Kidney (tissue), 13 donors: ENCODE measurements at regions not wholly inside any gene's neighbourhood (a gene's known extent, or its start where the extent isn't known, plus 50 kb on each side); places are given as distances from the start of the nearest gene placed in this dataset.
A peak's percentile ranks its signal among the peaks of the same experiment; 100 is the strongest.

ENCODE experiments used
- DNase-seq, 5 donors: peaks; one replicate each; pipeline ENCODE4 v3.0.0-alpha.2; 2013 to 2020
- FAIRE-seq: peaks from 2 replicates; lab custom pipeline; 2012; peaks lifted over from hg19 to GRCh38; lab: Jason Lieb, UNC
- H3K27ac ChIP-seq, 2 donors: one replicate each; pipeline ENCODE4 v1.7.0; 2013; ENCODE audit warnings: low read depth in 2 of 2, low read length in 2 of 2, inconsistent platforms in 1 of 2
- H3K27me3 ChIP-seq: one replicate; pipeline ENCODE4 v1.7.1; 2013; ENCODE audit warnings: low read length, inconsistent platforms; ENCODE audit not compliant: control insufficient read depth, insufficient read depth
- H3K36me3 ChIP-seq, 3 donors: one replicate each; pipeline versions ENCODE4 v1.7.0 to v1.7.1; 2013; ENCODE audit warnings: low read length in 3 of 3, control low read depth in 1 of 3, inconsistent platforms in 1 of 3; ENCODE audit not compliant: insufficient read depth in 3 of 3, control insufficient read depth in 2 of 3
- H3K4me1 ChIP-seq, 3 donors: one replicate each; pipeline versions ENCODE4 v1.7.0 to v1.7.1; 2013; ENCODE audit warnings: low read length in 3 of 3, inconsistent platforms in 1 of 3, low read depth in 1 of 3; ENCODE audit not compliant: control insufficient read depth in 2 of 3, insufficient read depth in 2 of 3
- H3K4me3 ChIP-seq, 3 donors: one replicate each; pipeline versions ENCODE4 v1.7.0 to v1.8.1; 2013; ENCODE audit warnings: low read length in 3 of 3, control low read depth in 1 of 3, inconsistent platforms in 1 of 3
- H3K9ac ChIP-seq, 3 donors: one replicate each; pipeline versions ENCODE4 v1.7.0 to v1.7.1; 2013; ENCODE audit warnings: low read length in 3 of 3, control low read depth in 1 of 3, inconsistent platforms in 1 of 3
- H3K9me3 ChIP-seq, 3 donors: one replicate each; pipeline versions ENCODE4 v1.7.0 to v1.7.1; 2013; ENCODE audit warnings: low read length in 3 of 3, control low read depth in 1 of 3, inconsistent platforms in 1 of 3; ENCODE audit not compliant: control insufficient read depth in 2 of 3, insufficient read depth in 1 of 3
- intact Hi-C: fragments of 100-400 bp; cut with DNase I; formaldehyde crosslinking; loops from one replicate; pipeline ENCODE4 v1.11.1; 2022
- TF ChIP-seq, protein P1 (sequence below): IDR thresholded peaks from 3 replicates; pipeline ENCODE4 v1.5.1; 2012; ENCODE audit warnings: mild to moderate bottlenecking, moderate library complexity, borderline replicate concordance; ENCODE audit not compliant: insufficient read depth; ENCODE audit errors: extremely low read depth
- donor health status: control.
- donor health status: control.
- donor health status: control.
- donor health status: control.
- donor health status: control.
- donor health status: DM: yes; HTN: yes; CAD: no.
- donor health status: Normal renal cell carcinoma (clear cell type).

DNA sequence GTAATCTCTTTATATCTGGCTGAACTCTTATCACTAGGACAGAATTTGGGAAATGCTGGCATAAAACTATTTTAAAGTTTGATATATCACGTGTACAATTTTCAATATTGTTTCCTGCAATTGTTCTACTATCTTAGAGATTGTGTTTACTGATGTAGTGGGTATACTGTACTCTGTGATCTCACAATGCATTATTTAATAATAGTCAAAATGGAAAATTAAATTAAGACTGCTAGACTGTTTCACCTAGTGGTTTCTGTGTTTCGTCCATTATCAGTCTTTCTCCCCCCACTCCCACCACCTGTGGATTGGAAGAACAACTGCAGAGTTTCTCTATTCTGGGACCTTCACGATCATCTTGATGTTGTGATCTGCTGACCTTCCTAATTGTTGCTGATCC is 449.2 kb upstream of the SLC10A2 start:
- no peak for FAIRE-seq
- intact Hi-C loops, result no loop called here
- no peak for DNase-seq
- TF ChIP-seq, protein P1, sequence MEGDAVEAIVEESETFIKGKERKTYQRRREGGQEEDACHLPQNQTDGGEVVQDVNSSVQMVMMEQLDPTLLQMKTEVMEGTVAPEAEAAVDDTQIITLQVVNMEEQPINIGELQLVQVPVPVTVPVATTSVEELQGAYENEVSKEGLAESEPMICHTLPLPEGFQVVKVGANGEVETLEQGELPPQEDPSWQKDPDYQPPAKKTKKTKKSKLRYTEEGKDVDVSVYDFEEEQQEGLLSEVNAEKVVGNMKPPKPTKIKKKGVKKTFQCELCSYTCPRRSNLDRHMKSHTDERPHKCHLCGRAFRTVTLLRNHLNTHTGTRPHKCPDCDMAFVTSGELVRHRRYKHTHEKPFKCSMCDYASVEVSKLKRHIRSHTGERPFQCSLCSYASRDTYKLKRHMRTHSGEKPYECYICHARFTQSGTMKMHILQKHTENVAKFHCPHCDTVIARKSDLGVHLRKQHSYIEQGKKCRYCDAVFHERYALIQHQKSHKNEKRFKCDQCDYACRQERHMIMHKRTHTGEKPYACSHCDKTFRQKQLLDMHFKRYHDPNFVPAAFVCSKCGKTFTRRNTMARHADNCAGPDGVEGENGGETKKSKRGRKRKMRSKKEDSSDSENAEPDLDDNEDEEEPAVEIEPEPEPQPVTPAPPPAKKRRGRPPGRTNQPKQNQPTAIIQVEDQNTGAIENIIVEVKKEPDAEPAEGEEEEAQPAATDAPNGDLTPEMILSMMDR, result no peak
- Histone ChIP-seq H3K27me3 (no peaks in the 10 kb centered on the region), H3K9me3 (no peaks in the 10 kb centered on the region), H3K4me1 (peaks cover 0 to 4% (median 0%) of the 10 kb centered on the region in 3 donors), H3K9ac (no peak overlapping the region), H3K36me3 (no peaks in the 10 kb centered on the region), H3K4me3 (no peak overlapping the region), H3K27ac (no peak overlapping the region)

DNA sequence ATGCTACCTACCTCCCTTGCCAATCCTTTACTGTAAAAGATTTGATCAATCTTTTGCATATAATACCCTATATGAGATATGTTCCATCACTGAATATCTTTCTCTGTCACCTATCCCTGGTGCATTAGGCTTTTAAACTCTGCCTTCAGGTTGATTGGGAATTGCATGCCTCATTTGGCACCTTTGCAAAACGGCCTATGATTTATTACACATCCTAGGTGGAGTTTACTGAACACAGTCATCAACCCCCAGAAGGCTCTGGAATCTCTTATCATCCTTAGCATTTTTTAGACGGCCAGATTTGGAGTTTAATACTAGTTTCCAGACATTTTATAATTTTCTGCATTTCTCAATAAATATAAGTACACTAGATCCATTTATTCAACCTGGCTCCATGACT is 448.4 kb upstream of the SLC10A2 start:
- no peak overlapping the region for H3K9ac ChIP-seq
- H3K27ac ChIP-seq, result no peak overlapping the region
- no peak for FAIRE-seq
- H3K27me3 ChIP-seq, result no peaks in the 10 kb centered on the region
- H3K36me3 ChIP-seq, result no peaks in the 10 kb centered on the region
- intact Hi-C loops, result no loop called here
- peaks cover 0 to 4% (median 0%) of the 10 kb centered on the region in 3 donors for H3K4me1 ChIP-seq
- no peaks in the 10 kb centered on the region for H3K9me3 ChIP-seq
- DNase-seq, result peak in 2 of 5 donors; percentile 24 to 38
- TF ChIP-seq, protein P1, result no peak
- no peak overlapping the region for H3K4me3 ChIP-seq

DNA sequence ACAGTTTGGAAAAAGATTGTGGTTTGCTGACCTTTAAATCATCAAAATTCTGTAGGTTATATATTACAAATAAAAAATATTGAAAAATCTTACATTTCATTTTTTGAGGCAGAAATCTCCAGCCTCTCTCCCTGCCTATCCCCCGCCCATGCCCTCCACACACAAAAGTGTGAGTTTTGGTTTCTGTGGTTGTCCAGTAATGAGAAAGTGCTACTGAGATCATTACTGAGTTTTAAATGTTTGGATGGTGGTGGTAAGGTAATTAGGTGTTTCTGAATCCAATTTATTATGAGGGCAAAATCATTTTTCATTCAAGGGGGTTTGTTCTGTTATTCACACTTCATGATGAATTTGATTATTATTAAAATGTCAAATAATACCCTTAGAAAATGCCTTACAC is 448.0 kb upstream of the SLC10A2 start:
- Histone ChIP-seq H3K36me3 (no peaks in the 10 kb centered on the region), H3K4me1 (peaks cover 0 to 4% (median 0%) of the 10 kb centered on the region in 3 donors), H3K4me3 (no peak overlapping the region), H3K9ac (no peak overlapping the region), H3K9me3 (no peaks in the 10 kb centered on the region), H3K27me3 (no peaks in the 10 kb centered on the region), H3K27ac (no peak overlapping the region)
- TF ChIP-seq, protein P1, result no peak
- intact Hi-C loops, result no loop called here
- DNase-seq (no peak), FAIRE-seq (no peak)

DNA sequence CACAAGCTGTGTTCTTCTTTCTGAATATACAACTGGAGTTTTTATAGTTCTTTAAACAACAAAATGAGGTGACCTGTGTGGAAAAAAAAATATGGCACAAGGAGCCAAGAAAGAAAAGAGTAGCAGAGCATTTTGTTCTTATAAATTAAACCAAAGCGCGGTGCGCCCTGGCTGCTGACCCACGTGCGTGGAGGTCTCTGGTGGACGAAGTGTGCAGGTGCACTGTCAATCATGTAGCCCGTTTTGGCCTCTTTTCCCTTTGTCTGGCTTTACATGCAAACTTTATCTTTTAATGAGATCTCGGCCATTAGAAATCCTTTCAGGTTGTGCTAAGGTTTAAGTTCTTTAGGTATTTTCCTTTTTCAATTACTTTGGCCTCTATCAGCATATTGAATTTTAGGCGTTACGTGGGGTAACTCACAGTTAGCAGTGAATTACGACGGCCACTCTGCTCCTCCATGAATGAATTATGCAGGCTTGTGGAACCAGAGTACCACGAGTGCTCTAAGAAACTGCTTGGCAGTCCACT is 443.9 kb upstream of the SLC10A2 start:
- no peak overlapping the region for H3K27ac ChIP-seq
- no peaks in the 10 kb centered on the region for H3K27me3 ChIP-seq
- no peak for FAIRE-seq
- H3K9me3 ChIP-seq, result no peaks in the 10 kb centered on the region
- intact Hi-C loops, result no loop called here
- H3K4me1 ChIP-seq, result no peaks in the 10 kb centered on the region
- H3K36me3 ChIP-seq, result no peaks in the 10 kb centered on the region
- peak in 4 of 5 donors; percentile 43 to 72 (median 58) for DNase-seq
- H3K9ac ChIP-seq, result no peak overlapping the region
- no peak overlapping the region for H3K4me3 ChIP-seq
- TF ChIP-seq, protein P1, result no peak
